IPS-11a (cell line): ENCODE measurements at regions not wholly inside any gene's neighbourhood (a gene's known extent, or its start where the extent isn't known, plus 50 kb on each side); places are given as distances from the start of the nearest gene placed in this dataset.

ENCODE experiments used
- H3K4me3 ChIP-seq: one replicate; pipeline ENCODE4 v1.5.1; 2013; ENCODE audit warnings: low read depth, low read length, control low read depth

DNA sequence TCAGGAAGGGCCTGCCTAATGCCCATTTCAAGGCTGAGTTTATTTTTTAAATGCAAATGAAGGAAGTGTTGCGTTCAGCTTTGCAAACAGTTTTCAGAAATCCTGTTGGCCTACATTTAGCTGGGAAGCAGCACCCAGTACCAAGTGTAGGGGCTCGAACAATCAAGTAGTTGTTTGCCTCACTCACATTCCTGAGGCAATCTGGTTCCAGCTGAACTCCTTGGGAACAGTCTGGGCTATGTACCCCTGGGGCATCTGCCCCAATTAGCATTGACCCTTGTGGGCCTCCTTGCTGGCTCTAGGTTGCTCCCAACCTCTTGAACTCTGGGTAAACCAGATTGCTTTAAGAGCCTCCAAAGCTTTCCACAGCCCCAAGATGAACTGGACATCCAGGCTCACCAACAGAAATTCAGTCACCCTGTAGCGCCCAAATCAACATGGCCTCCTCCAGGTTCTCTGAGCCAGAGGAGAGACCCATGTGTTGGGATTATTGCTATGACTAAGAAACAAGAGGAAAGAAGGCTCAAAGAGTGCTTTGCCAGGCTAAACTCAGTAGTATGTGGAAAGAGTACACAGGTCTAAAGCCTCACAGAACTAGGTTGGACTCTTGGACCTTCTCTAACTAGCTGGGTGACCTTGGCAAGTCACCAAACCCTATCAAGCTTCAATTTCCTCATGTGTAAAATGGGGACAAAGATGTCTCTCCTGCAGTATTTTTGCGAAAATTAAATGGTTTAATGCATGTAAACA is 532.7 kb downstream of the SOX2 start:
- no peak overlapping the region for H3K4me3 ChIP-seq

DNA sequence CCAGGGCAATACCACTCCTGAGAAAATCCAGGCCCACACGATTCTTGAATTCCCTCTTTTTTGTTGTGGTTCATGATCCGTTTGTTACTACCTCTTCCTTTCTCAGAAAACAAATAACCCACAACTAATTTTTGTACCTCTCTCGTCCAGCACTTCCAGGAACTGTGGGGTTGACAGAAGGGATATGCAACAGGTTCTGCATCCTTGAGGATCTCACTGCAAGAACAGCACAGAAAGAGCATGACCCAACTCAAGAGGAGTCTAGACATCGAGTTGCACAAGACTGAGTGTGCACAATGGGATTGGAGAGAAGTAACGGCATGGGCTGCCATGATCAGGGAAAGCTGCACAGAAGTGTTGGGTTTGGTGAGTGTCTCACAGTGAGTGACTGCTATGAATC is 533.3 kb downstream of the SOX2 start:
- no peak overlapping the region for H3K4me3 ChIP-seq

DNA sequence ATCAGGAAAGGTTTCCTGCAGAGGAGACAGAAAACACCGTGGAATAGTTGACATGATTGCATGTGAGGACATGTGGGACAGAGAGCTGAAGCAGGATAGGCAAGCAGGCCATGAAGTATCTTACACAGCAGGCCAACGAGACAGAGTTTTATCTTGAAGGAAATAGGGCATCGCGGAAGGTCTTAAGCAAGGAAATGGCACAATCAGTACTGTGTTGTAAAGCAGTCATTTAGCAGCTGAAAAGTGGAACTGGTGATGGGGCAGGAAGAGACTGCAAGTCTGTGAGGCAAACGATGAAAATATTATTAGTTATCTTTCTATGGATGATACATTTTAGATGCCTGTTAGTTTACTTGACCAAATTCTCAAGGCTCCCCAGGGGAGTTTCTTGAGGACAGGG is 535.1 kb downstream of the SOX2 start:
- no peak overlapping the region for H3K4me3 ChIP-seq

GRCh38 chr3:182248349-182248880 is 536.7 kb downstream of the SOX2 start:
- no peak overlapping the region for H3K4me3 ChIP-seq

GRCh38 chr3:182252802-182253201 is 540.5 kb upstream of the ATP11B start:
- no peak overlapping the region for H3K4me3 ChIP-seq

DNA sequence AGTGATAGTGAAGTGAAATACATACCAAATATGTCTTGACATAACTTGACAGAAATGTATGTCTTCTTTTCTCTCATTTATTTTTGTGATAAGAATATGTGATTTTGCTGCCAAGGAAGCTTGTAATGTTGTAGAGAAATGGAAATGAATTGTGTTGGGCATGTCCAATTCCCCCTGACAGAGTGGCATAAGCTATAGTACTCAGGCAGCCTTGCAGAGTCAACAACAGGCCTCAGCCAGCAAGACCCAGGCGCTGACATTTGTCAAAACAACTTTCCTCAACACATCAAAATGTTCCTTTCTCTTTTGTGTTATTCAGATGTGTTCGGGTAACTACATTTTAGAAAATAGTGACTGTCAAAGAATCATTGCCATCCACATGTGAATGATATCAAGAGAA is 538.1 kb upstream of the ATP11B start:
- no peak overlapping the region for H3K4me3 ChIP-seq

- no peak overlapping the region for H3K4me3 ChIP-seq
These were observed 535.9 kb upstream of the ATP11B start for GRCh38 chr3:182257361-182257760.

DNA sequence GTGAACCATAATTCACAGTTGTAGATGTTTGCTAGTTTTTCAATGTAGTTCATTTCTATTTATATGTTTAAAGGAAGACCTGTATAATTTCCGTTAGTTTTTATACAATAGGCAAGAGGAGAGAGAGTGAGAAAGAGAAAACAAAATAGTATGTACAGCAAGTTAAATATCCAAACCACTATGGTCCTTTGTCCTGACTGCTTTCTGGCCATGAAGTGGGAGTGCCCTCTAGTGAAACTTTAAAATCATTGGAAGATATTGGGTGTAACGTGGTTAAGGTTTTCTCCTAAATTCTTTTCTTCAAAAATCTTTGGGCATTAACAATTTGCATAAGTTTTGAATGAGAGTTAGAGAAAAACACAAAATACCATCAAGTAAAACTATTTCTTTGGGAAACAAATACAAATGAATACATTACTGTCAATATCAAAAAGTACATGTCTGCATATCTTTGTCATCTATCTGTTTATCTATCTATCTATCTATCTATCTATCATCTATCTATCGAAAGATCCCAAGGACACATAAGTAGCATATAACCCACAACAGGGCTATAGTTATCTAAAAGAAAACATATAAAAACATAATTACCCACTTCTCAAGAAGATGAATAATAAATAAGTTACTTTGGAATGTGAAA is 534.6 kb upstream of the ATP11B start:
- H3K4me3 ChIP-seq, result no peak overlapping the region

DNA sequence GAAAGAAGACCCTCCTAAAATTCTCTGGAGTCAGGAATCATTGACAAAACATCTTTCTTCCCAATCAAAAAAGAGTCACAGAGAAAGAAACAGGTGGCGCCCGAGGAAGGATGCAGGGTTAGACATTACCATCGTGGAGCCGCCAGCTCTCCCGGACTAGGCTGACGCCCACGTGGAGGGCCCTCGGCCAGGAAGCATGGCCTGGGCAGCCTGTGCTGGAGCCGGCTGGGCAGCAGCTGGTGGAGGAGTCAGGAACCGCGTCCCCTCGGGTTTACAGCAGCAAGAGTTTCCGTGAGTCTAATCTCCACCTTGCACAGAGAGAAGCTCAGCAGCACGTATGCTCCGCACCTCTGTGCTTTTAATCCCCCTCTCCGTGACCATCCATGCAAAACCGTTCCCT is 533.7 kb upstream of the ATP11B start:
- H3K4me3 ChIP-seq, result no peak overlapping the region

GRCh38 chr3:182261041-182261440 is 532.3 kb upstream of the ATP11B start:
- H3K4me3 ChIP-seq, result no peak overlapping the region

DNA sequence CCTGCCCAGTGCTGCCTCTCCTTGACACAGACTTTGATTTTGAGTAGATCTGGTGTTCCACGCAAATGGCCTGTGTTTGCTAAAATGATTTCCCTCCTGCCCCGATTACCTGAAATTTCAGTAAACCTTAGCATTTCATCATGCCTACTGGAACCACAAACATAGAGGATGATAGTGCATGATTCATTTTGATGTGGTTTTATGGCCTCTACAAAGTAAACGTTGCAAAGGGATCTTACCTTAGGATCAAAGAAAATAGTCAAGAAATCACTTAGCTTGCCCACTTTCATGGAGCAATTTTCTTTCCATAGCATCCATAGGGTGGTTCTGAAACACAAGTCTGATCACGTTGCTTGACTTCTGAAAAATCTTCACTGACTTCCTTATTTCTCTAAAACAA is 524.6 kb upstream of the ATP11B start:
- no peak overlapping the region for H3K4me3 ChIP-seq

GRCh38 chr3:182276512-182276911 is 516.8 kb upstream of the ATP11B start:
- H3K4me3 ChIP-seq, result no peak overlapping the region

DNA sequence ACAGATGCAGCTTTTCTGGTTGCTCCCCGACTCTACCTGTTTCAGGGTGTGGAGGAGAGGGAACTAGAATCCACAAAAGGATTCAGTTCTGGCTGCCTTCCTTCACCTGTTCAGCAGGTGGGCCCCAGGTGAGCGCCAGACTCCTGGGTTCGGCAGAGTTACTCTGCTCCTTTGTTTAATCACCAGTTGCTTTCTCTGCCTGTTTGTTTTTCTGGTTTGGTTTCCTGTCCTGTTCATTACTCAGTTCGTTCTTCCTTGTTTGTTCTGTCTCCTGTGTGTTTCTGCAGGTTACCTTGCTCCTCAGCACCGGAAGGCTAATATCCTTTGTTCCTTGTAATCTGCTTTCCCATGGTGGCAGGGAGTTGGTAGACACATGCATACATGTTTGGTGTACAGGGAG is 508.5 kb upstream of the ATP11B start:
- no peak overlapping the region for H3K4me3 ChIP-seq

DNA sequence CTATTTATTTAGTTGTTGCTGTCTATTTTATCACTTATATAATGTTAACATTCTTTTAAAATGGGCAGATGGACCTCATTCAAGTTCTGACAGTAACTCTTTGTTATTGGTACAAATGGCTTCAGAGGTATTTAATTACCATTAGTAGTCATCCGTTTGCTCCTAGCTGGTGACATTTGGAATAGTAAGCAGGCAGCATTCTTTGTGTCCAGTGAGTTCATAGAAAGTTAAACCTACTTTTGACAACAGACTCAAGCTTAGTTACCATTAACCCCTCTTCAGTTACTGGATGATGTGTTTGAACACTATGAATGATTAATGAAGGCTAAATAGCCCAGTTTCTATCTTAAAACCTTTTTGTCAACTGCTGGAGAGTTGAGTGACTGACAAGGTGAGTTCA is 500.7 kb upstream of the ATP11B start:
- H3K4me3 ChIP-seq, result no peak overlapping the region

- no peak overlapping the region for H3K4me3 ChIP-seq
These were observed 499.0 kb upstream of the ATP11B start for GRCh38 chr3:182294256-182294655.

DNA sequence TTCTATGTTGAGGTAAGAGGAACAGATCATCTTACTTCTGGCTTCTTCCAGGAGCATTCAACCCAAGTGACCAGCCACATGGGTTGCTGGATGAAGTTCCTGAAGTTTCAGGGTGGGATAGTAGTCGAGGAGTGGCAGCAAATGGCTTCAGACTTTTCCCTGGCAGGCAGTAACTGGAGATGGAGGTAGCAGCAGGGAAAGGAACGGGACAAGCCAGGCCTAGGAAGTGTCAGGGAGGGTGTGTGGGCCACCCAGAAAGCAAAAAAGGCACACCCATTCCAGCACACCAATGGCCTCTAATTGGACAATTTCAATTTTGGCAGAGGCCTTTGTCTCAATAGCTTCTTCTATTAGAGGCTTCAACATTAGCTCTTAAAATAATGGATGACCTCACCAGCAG is 498.6 kb upstream of the ATP11B start:
- H3K4me3 ChIP-seq, result no peak overlapping the region

DNA sequence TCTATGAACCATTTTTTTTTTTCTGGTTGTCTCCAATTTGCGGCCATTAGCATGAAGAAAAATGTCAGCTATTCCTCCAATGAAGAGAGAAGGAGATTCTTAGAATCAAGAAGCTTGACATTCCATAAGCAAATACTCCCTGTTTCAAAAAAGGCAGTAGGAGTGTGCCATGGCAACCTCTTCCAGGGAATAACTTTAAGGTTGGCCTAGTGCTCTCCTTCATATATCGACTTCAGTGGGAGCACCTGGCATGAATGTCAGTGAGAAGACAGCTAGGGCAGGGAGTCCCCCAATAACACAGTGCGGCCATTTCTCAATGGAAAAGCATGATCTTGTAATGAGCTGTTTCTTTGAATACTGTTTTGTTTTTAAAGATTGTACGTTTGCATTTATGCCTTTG is 493.0 kb upstream of the ATP11B start:
- no peak overlapping the region for H3K4me3 ChIP-seq

DNA sequence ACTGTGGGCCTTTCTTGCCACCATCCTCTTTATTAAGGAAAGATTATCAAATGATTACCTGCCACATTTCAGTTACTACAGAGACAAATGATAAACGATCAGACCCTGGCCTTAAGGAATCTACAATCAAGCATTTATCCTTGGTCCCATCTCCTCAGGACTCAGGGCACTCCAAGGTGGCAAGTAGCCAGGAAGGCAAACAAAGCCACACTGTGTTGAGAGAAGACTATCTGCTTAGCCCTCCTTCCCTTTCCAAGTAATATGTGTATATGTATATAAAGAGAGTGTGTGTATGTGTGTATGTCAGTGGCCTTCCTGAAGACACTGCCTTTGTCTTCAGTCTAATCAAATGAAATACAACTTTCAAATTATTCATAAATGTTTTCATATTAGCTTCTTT is 490.1 kb upstream of the ATP11B start:
- H3K4me3 ChIP-seq, result no peak overlapping the region

GRCh38 chr3:182305881-182306665 is 487.2 kb upstream of the ATP11B start:
- H3K4me3 ChIP-seq, result no peak overlapping the region

DNA sequence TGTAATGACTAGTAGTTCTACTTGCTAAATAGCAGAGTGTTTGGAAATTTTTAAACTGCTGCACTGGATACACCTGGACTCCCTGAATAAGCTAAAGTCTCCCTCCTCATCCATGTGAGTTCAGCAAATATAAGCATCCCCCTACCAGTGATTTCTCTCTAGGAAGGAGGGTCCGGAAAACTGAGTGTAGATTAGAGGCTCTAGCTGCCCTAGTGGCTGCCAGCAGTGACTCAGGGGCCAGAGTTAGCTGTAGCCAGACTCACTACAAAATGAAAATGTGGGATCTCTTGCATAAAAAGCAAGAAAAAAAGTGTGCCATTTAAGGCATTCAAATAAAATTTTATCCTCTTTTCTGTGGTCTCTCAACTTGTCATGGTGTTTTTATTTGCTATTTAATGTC is 485.0 kb upstream of the ATP11B start:
- no peak overlapping the region for H3K4me3 ChIP-seq

- no peak overlapping the region for H3K4me3 ChIP-seq
These were observed 484.2 kb upstream of the ATP11B start for GRCh38 chr3:182309120-182309519.

GRCh38 chr3:182315313-182315712 is 478.0 kb upstream of the ATP11B start:
- no peak overlapping the region for H3K4me3 ChIP-seq
